DMS 273 treated with DMSO at 0.1 percent for 48 hours (cell line): ENCODE measurements at regions not wholly inside any gene's neighbourhood (a gene's known extent, or its start where the extent isn't known, plus 50 kb on each side); places are given as distances from the start of the nearest gene placed in this dataset.
"Not testable (repeated sequence)": the region's sequence is repeated elsewhere in the genome, so short reads cannot be mapped to it uniquely, and the experiment has no call there.

Source experiments
- DNase-seq: peaks from one replicate; lab custom pipeline; 2025; lab: John Stamatoyannopoulos, UW

- DNase-seq: no peak
Observed at GRCh38 chr16:60810250-60810649, 1226.0 kb downstream of the CDH8 start.

DNA sequence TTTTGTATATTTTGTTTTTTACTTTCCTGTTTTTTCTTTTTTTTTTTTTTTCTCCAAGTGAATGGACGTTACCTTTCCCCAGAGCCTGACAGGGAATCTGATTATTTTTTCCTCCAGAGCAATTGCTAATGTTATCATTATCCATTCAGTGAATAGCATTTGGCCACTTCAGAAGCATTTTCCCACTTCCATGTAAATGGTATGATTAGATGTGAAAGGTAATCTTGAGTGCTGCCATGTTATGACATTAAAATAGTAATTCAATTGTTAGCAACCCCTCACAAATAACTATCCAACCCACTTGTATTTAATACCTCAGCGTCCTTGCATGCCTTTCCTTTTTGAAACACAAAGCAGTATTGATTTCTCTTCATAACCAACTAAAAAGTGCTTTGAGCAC is 1243.8 kb downstream of the CDH8 start:
- no peak for DNase-seq

- no peak for DNase-seq
Observed at GRCh38 chr16:60788631-60789030, 1247.6 kb downstream of the CDH8 start.

DNA sequence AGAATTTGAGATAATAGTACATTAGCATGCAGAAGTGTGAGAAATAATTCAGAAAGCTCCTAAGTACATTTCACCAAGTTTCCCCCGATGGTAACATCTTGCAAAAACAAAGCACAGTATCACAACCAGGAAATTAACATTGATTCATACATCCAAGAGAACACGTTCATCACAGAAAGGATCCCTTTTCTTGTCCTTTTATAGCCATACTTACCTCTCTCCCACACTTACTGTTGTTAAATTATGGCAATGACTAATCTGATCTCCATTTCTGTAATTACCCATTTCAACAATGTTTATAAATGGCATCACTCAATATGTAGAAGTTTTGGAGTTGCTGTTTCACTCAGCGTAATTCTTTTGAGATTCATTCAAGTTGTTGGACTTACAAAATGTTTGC is 1260.0 kb downstream of the CDH8 start:
- DNase-seq: no peak

DNA sequence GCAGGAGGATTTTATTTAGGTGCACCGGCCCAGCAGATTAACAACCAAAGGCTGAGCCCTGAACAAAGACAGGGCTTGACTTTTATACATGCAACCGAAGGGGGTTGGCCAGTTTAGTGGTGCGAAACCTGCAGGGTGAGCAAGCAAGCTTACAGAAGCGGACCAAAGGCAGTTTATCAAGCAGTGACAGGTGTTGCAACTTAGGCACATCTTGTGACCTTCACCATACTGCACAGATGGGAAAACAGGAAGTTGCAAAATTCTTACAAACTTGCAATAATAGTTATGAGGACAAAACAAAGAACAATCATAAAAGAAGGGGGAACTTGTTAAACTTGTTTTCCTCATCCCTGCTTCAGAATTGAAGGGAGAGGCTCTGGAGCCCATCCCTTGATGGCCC is 1265.1 kb downstream of the CDH8 start:
- no peak for DNase-seq

DNA sequence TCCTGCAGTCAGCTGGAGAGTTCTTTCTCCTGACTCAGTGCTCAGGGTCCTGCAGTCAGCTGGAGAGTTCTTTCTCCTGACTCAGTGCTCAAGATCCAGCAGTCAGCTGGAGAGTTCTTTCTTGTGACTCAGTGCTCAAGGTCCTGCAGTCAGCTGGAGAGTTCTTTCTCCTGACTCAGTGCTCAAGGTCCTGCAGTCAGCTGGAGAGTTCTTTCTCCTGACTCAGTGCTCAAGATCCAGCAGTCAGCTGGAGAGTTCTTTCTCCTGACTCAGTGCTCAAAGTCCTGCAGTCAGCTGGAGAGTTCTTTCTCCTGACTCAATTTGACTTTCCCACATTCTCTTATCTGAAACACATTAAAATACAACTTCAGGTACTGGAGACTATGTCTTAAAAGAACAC is 1265.9 kb downstream of the CDH8 start:
- DNase-seq: not testable (repeated sequence)

GRCh38 chr16:60763869-60764268 is 1272.4 kb downstream of the CDH8 start:
- DNase-seq: no peak

DNA sequence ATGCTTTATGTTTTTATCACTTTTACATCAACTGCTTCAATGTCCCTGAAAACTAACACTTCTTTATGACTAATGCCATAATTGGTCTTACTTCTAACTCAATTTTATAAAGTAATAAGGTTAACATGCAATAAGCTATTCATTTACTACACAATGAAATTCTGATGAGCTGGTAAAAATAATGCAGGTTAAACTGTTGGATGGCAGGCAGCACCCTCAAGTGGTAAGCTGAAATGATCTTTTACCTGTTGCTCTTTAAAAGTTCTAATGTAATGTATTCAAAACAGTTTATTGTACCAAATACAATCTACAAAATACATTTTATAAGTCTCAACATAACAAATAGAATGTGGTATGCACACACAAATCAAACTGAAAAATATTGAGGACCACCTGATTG is 1280.3 kb downstream of the CDH8 start:
- no peak for DNase-seq

DNA sequence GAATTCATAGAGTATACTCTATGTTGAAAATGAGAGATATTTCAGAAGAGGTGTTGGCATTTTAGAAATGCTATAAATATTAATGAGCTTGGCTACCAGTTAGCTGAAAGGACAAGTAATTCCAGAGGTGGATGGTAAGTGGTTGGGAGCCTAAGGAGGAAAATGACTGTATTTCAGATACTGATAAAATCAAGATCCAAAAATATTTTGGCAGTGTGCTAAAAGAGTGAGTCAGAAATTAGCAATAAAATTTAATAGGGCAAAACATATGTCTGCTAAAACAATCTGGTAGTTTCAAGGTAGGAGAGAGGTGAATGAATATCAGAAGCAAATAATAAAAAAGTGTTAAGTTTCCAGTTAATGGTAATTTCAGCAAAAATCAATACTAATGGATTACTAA is 1287.9 kb downstream of the CDH8 start:
- no peak for DNase-seq

DNA sequence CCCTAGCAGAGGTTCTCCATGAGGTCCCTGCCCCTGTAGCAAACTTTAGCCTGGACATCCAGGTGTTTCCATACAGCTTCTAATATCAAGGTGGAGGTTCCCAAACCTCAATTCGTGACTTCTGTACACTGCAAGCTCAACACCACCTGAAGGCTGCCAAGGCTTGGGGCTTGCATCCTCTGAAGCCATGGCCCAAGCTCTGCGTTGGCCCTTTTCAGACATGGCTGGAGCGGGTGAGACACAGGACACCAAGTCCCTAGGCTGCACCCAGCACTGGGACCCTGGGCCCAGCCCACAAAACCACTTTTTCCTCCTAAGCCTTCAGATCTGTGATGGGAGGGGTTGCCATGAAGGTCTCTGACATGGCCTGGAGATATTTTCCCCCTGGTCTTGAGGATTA is 1292.0 kb downstream of the CDH8 start:
- DNase-seq: no peak

GRCh38 chr16:60741810-60742209 is 1294.4 kb downstream of the CDH8 start:
- DNase-seq: no peak

GRCh38 chr16:60739737-60740683 is 1296.2 kb downstream of the CDH8 start:
- no peak for DNase-seq

DNA sequence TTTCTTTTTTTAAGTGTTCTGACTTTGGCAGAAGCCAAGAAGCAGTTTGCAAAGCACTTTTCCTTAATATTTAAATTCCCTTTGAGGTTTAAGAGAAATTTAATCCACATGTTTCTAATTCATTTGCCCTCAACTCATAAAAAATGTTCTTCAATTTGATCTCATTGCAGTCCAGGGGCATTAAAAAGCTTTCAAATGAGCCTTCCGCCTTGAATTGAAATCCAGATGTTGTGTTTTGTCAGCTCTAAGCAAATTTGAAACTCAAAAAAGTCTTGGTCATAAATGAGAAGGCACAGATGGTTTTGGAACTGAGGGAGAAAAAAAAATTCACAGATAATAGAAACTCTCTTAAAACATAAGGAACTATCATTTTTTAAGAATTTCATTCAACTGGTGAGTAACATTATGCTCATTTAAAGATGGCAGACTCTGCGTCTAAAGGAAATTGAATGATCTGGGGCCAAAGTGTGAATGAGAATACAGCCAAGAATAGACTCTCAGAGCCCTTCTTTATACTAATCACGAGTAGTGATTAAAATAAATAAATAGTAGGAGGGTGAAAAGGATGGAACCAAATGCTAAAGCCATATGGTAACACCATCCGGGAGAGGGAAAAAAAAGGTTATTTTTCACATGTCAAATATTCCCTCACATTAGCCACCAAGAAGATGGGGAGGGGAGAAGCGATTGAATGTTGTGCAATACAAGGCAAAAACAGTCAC is 1304.7 kb downstream of the CDH8 start:
- peak; percentile 55 for DNase-seq

DNA sequence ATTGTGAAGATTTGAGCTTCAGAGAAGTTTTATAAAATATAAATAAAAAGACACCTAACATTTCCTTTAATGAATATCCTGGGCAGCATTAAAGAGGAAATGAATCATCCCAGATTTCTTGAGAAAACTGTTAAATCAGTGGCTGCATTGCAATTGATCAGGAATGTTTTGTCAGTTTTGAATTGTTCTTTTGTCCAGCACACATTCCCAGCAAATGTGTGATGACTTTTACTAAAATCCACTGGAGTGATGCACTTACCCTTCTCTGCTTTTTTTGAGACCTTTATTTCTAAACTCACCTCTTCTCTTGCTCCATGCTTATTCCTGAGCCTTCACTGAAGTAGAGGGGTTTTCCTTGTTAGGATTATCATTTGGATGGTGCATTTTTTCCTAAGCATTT is 1307.2 kb downstream of the CDH8 start:
- no peak for DNase-seq

DNA sequence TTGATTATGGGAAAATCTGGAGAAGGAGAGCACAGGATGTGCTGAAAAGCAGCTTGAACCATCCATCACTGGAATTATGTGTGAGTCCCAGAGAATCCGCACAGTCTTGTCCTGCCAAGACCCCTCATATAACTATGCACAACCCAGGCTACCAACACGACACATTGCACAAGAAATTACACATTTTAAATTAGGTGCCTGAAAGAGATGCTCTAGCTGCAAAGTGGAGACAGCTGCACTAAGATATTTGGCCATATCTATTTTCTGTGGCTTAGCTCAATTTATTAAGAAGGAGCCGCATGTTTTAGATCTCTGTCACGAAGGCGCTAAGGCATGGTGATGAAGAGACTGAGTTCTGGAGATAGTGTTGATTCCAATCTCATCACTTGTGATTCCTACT is 1308.4 kb downstream of the CDH8 start:
- DNase-seq: no peak

DNA sequence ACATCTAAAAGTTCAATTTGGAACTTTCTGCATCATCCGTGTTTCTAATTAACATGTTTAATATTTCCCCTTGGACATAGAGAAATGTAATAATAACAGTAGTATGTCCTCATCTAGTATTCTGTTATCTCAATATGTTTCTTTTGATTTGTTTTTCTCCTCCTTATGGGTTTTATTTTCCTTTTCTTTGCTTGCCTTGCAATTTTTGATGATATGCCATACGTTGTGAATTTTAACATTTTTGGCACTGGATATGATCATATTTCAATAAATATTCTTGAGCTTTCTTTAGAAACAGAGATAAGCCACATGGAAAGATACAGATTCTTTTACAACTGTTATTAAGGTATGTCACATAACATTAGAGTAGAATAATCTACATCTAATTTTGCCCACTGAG is 1316.2 kb downstream of the CDH8 start:
- DNase-seq: no peak

GRCh38 chr16:60717808-60718207 is 1318.4 kb downstream of the CDH8 start:
- DNase-seq: no peak

- DNase-seq: no peak
Observed at GRCh38 chr16:60712144-60712543, 1324.1 kb downstream of the CDH8 start.

DNA sequence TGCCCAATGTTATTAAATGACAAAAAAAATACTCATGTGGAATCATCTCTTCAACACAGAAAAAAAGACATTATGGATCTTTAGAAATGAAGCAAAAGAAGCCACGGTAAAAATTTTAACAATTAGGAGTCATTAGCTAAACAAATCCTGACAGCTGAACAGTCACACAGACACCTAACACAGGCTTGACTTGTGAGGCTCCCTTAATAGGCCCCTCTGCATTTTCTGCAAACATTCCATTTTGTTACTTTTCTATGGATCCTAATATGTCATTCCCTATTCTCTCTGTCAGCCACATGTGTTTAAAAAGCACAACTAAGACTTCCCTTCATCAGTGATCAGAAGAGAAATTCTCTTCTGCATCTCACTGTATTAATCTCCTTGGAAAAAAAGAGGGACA is 1331.5 kb downstream of the CDH8 start:
- no peak for DNase-seq

- DNase-seq: no peak
Observed at GRCh38 chr16:60703096-60703495, 1333.1 kb downstream of the CDH8 start.

GRCh38 chr16:60686824-60687223 is 1349.4 kb downstream of the CDH8 start:
- no peak for DNase-seq

GRCh38 chr16:60684002-60684401 is 1352.2 kb downstream of the CDH8 start:
- DNase-seq: no peak

DNA sequence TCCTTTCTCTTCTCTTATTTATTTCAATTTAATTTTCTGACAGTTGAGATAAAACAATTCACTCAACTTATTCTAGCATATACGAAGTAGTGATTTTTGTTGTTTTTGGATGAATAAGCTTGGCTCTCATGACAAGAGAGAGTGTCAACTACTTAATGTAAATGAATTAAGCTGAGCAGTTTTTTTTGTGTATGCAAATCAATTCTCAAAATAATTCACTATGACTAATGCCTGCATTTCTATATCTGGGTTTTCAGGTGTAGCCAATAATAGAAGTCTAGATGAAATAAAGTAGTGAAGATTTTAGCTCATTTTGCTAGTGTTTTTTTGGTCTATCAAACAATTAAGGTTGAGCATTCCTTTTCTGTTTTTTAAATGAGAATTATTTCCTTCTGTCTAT is 1354.0 kb downstream of the CDH8 start:
- DNase-seq: no peak
